Keratinocyte (primary cell): ENCODE measurements at regions not wholly inside any gene's neighbourhood (a gene's known extent, or its start where the extent isn't known, plus 50 kb on each side); places are given as distances from the start of the nearest gene placed in this dataset.

ENCODE experiments used
- CTCF ChIP-seq, 3 experiments: IDR thresholded peaks in 1 of 3; conservative IDR thresholded peaks in 1 of 3; optimal IDR thresholded peaks in 1 of 3; 2 replicates in 2 of 3; 3 replicates in 1 of 3; pipeline versions ENCODE3 to v1.5.1; 2011; ENCODE audit warnings: low read length in 3 of 3, mild to moderate bottlenecking in 3 of 3, moderate library complexity in 2 of 3, control low read depth in 1 of 3, inconsistent platforms in 1 of 3; ENCODE audit not compliant: insufficient read depth in 2 of 3; ENCODE audit errors: extremely low read depth in 1 of 3
- EZH2 ChIP-seq: IDR thresholded peaks from one replicate; pipeline ENCODE4 v1.6.1; 2012; ENCODE audit warnings: inconsistent platforms, mild to moderate bottlenecking, low read length, moderate library complexity

GRCh38 chr18:76075777-76076176 lies 419.3 kb downstream of the ZNF516 start:
- TF ChIP-seq CTCF (optimal IDR thresholded peaks at IDR 0.05 in 1 of 3, IDR thresholded peaks at IDR 0.05 in 1 of 3, conservative IDR thresholded peaks at IDR 0.05 in 1 of 3; ENCODE audit: extremely low read depth in 1 of 3, insufficient read depth in 2 of 3, low read length in 3 of 3) (no peak), EZH2 (no peak)
